Inflammatory macrophage treated with lipopolysaccharide for 1 hour (primary cell): ENCODE measurements at regions not wholly inside any gene's neighbourhood (a gene's known extent, or its start where the extent isn't known, plus 50 kb on each side); places are given as distances from the start of the nearest gene placed in this dataset.
"Not testable (repeated sequence)": the region's sequence is repeated elsewhere in the genome, so short reads cannot be mapped to it uniquely, and the experiment has no call there.

ENCODE experiments used
- DNase-seq, 2 donors: peaks; one replicate each; pipeline ENCODE4 v3.0.0-alpha.2; 2020 to 2022

- no peak for DNase-seq
Measured at GRCh38 chr2:184154438-184154837, 443.9 kb upstream of the ZNF804A start.

GRCh38 chr2:184155791-184156190, 442.5 kb upstream of the ZNF804A start:
- DNase-seq: no peak

GRCh38 chr2:184157141-184157540, 441.2 kb upstream of the ZNF804A start:
- DNase-seq: no peak

GRCh38 chr2:184162426-184162825, 435.9 kb upstream of the ZNF804A start:
- no peak for DNase-seq

- DNase-seq: not testable (repeated sequence)
Measured at GRCh38 chr2:184168823-184169222, 429.5 kb upstream of the ZNF804A start.

GRCh38 chr2:184169366-184169765, 429.0 kb upstream of the ZNF804A start:
- DNase-seq: no peak

GRCh38 chr2:184174493-184175104, 423.7 kb upstream of the ZNF804A start:
- DNase-seq: no peak

GRCh38 chr2:184178229-184178628, 420.1 kb upstream of the ZNF804A start:
- no peak for DNase-seq

- no peak for DNase-seq
Measured at GRCh38 chr2:184186436-184186835, 411.9 kb upstream of the ZNF804A start.

GRCh38 chr2:184187421-184187971, 410.8 kb upstream of the ZNF804A start:
- DNase-seq: no peak

- no peak for DNase-seq
Measured at GRCh38 chr2:184190725-184191124, 407.6 kb upstream of the ZNF804A start.

- no peak for DNase-seq
Measured at GRCh38 chr2:184192649-184193048, 405.7 kb upstream of the ZNF804A start.

GRCh38 chr2:184197413-184197812, 400.9 kb upstream of the ZNF804A start:
- no peak for DNase-seq

GRCh38 chr2:184198791-184199190, 399.5 kb upstream of the ZNF804A start:
- DNase-seq: not testable (repeated sequence)

GRCh38 chr2:184199274-184199673, 399.1 kb upstream of the ZNF804A start:
- DNase-seq: no peak

- no peak for DNase-seq
Measured at GRCh38 chr2:184201246-184201645, 397.1 kb upstream of the ZNF804A start.

GRCh38 chr2:184203661-184204060, 394.7 kb upstream of the ZNF804A start:
- no peak for DNase-seq

- DNase-seq: no peak
Measured at GRCh38 chr2:184205048-184205596, 393.2 kb upstream of the ZNF804A start.

GRCh38 chr2:184206045-184206444, 392.3 kb upstream of the ZNF804A start:
- no peak for DNase-seq

- no peak for DNase-seq
Measured at GRCh38 chr2:184210329-184210728, 388.0 kb upstream of the ZNF804A start.

GRCh38 chr2:184215745-184216144, 382.6 kb upstream of the ZNF804A start:
- no peak for DNase-seq

GRCh38 chr2:184256611-184257010, 341.7 kb upstream of the ZNF804A start:
- no peak for DNase-seq

- no peak for DNase-seq
Measured at GRCh38 chr2:184261331-184261730, 337.0 kb upstream of the ZNF804A start.

GRCh38 chr2:184261818-184262217, 336.5 kb upstream of the ZNF804A start:
- no peak for DNase-seq
